ENCODE measurements at regions not wholly inside any gene's neighbourhood (a gene's known extent, or its start where the extent isn't known, plus 50 kb on each side); places are given as distances from the start of the nearest gene placed in this dataset.

- no peak for TF ChIP-seq CTCF (IDR thresholded peaks at IDR 0.05)
- TF ChIP-seq POLR2A (IDR thresholded peaks at IDR 0.05) = no peak
Observed at GRCh38 chr5:121171834-121172233, 679.8 kb upstream of the FTMT start.

Data from heart left ventricle (tissue), 13 donors.